Gastroesophageal sphincter (tissue), 3 donors: ENCODE measurements at regions not wholly inside any gene's neighbourhood (a gene's known extent, or its start where the extent isn't known, plus 50 kb on each side); places are given as distances from the start of the nearest gene placed in this dataset.
"Not testable (repeated sequence)": the region's sequence is repeated elsewhere in the genome, so short reads cannot be mapped to it uniquely, and the experiment has no call there.

Experiments used
- POLR2A ChIP-seq, 2 donors: fragments of 450-650 bp; IDR thresholded peaks; one replicate each; pipeline ENCODE4 v1.6.1; 2017; ENCODE audit warnings: antibody characterized with exemption in 2 of 2, mild to moderate bottlenecking in 2 of 2, moderate library complexity in 1 of 2
- POLR2AphosphoS5 ChIP-seq: sonication (generic); formaldehyde crosslinking; IDR thresholded peaks from one replicate; pipeline ENCODE4 v1.6.1; 2017; ENCODE audit warnings: antibody characterized with exemption
- TF ChIP-seq, protein P1 (sequence below), 4 experiments: fragments of 200-600 bp in 2 of 4; fragments of 450-650 bp in 2 of 4; sonication (generic) in 1 of 4; IDR thresholded peaks; one replicate each; pipeline ENCODE4 v1.5.1; 2017 to 2019; ENCODE audit warnings: antibody characterized with exemption in 4 of 4, mild to moderate bottlenecking in 2 of 4, moderate library complexity in 2 of 4

DNA sequence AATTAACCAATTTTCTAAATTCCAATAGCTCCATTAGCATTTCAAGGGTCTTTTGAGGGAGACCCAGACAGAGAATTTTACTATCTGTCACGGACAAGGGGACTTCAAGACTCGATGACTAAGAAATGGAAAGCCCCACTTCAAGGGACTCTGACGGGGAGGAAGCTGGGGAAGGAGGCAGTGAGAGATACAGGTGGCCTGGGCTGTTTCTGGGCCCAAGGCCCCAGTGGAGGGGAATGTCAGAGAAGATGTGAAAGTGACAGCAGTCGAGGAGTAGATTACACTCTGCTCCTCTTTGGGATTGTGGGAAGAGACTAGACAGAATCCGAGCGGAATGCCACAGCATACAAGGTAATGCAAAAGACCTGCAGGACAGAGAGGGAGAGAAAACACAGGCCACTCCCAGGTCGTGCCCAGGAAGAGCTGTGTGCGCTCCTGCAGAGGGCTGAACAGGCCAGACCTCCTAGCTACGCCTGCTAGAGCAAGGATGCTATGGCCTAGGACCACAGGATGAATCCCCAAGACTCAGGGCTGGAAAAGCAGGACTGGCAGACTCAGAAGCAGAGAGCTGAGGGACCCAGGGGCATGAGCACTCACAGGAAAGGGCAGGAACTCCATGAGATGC, 321.5 kb upstream of the CHRNA7 start:
- TF ChIP-seq, protein P1, sequence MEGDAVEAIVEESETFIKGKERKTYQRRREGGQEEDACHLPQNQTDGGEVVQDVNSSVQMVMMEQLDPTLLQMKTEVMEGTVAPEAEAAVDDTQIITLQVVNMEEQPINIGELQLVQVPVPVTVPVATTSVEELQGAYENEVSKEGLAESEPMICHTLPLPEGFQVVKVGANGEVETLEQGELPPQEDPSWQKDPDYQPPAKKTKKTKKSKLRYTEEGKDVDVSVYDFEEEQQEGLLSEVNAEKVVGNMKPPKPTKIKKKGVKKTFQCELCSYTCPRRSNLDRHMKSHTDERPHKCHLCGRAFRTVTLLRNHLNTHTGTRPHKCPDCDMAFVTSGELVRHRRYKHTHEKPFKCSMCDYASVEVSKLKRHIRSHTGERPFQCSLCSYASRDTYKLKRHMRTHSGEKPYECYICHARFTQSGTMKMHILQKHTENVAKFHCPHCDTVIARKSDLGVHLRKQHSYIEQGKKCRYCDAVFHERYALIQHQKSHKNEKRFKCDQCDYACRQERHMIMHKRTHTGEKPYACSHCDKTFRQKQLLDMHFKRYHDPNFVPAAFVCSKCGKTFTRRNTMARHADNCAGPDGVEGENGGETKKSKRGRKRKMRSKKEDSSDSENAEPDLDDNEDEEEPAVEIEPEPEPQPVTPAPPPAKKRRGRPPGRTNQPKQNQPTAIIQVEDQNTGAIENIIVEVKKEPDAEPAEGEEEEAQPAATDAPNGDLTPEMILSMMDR (IDR thresholded peaks at IDR 0.05): not testable (repeated sequence)
- TF ChIP-seq POLR2A (IDR thresholded peaks at IDR 0.05); POLR2AphosphoS5: not testable (repeated sequence)
